NCI-H2196 (cell line): ENCODE measurements at regions not wholly inside any gene's neighbourhood (a gene's known extent, or its start where the extent isn't known, plus 50 kb on each side); places are given as distances from the start of the nearest gene placed in this dataset.

Experiments used
- DNase-seq: peaks from one replicate; lab custom pipeline; 2025; ENCODE audit not compliant: unreplicated experiment; lab: John Stamatoyannopoulos, UW

DNA sequence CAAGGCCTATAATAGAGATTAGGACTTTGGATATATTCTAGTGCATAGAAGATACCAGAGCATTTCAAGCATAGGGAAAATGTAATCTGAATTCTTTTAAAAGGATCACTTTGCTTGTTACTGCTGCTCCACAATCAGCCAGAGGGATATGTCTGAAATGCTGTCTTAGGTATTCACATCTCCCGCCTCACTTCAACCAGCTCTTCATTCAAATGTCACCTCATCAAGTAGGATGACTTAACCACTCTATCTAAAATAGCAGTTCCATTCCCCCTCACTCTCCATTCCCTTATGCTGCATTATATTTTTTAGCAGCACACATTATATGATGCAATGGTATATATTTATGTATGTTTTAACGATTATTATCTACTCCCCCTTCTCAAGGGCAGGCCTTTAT lies 500.3 kb upstream of the GRIA1 start:
- no peak for DNase-seq

DNA sequence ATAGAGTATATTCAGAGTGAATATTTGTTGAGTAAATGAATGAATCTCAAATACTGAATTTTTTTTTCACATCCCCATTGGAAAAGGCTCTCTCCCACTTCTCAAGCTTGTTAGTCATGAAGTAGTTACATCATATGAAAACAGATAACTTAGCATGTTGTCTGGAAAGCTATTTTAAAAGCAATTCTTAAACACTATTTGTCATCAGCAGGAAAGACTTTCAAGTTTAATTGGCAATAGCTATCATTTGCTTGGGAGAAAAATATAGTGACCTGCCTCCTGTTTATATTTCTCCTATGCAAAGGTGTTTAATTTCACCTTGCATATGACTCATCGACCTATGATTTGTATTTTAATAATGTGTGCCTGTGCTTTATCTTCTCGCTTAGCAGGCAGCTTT lies 499.8 kb upstream of the GRIA1 start:
- DNase-seq: no peak

DNA sequence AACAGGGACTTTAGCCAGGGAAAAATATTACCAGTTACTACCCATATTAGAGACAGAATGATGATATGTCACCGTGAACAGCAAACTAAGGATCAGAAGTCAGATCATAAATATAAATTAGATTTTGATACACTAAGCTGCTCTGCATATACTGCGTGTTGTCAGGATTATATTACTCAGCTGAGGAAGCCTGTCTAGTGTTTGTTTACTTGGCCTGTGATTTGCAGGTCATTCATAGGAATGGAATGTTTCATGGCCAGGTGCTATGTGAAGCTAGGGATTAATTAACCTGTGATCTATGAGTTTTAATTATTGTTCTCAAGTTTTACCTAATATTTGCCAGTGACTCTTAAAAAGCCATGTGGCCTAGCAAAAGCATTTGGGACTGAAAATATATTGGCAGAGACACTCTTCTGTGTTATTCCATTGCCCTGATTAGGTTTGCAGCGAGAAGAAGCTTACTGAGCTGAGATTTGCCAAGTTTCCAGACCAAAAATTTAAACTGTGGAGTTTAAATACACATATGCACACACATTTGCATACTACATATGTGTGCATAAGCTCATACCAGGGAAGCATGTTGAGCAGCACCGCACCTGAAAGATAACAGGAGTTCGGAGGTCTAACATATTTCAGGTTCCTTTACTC lies 496.3 kb upstream of the GRIA1 start:
- DNase-seq: peak; percentile 34

DNA sequence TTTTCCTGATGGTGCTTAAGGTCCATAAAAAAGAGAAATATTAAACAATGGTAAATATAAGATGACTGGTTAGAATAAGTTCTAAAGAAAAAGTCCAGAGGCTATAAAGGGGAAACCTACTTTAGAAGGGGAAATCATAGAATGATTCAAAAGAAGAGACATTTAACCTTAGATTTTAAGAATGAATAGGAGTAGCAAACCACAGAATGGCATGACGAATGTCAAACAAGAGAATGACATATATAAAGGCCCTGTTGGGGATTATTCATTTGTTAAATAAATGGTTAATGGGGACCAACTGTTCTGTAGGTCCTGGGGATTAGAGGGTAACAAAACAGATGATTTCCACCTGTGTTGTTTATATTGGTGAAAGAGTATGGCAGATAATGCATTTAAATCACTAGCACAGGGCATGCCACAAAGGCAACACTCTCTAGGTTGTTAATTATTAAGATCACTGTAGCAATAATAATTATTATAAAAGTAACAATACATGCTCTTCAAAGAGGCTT lies 495.2 kb upstream of the GRIA1 start:
- no peak for DNase-seq

DNA sequence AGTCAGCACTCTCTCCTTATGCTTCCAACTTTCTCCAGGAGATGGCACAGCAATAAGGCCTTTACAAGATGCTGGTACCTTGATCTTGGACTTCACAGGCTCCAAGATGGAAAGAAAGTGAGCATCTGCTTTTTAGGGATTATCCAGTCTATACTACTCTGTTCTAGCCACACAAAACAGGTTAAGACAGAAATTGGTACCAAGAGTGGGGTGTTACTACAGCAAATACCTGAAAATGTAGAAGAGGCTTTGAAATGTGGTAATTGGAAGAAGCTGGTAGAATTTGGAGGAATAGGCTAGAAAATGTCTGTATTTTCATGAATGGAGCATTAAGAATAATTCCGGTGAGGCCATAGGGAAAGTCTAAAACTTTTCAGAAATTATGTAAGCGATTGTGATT lies 484.8 kb upstream of the GRIA1 start:
- DNase-seq: no peak

DNA sequence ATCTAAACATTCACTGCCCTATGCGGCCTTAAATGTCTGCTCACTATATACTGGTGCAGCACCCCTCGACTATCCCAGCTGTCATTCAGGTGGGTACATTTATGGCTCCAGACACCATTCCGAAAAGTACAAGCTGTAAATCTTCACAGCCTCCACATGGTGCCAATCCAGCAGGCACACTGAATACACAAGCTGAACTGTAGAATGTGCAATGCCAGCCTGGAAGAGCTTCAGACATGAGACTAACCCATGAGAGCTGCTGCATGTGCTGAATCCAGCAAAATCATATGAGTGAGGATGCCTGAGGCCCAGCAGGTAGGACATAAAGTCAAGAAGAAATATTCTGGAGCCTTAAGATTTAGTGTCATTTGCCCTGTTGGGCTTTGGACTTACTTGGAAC lies 483.8 kb upstream of the GRIA1 start:
- DNase-seq: no peak

DNA sequence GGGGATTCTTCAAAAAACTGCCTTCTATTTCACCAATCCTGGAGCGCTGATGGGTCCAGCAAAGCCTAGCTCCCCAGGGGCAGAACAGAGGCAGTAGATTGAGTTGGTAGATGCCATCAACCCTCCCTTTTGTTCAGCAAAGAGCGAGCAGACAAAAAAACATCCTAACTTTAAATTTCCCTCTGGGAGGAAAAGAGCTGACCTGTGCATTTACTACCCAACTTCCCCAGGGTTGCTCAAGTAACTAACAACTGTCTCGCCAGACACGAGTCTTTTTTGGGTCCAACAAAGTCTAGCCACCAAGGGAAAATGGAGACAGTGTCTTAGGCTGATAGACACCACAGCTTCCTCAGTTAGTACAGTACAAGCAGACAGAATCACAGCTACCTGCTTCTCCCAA lies 476.3 kb upstream of the GRIA1 start:
- DNase-seq: no peak

DNA sequence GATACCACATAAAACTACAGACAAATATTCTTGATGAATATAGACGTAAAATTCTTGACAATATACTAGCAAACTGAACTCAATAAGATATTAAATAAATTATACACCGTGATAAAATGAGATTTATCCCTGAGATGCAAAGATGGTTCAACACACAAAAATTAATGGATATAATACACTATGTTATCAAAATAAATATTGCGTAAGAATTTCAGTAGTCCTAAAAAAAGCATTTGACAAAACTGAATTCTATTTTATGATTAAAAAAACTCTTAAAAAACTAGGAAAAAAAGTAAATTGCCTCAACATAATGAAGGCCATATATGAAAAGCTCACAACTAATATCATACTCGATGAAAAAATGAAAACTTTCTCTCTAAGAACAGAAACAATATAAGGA lies 472.3 kb upstream of the GRIA1 start:
- no peak for DNase-seq

DNA sequence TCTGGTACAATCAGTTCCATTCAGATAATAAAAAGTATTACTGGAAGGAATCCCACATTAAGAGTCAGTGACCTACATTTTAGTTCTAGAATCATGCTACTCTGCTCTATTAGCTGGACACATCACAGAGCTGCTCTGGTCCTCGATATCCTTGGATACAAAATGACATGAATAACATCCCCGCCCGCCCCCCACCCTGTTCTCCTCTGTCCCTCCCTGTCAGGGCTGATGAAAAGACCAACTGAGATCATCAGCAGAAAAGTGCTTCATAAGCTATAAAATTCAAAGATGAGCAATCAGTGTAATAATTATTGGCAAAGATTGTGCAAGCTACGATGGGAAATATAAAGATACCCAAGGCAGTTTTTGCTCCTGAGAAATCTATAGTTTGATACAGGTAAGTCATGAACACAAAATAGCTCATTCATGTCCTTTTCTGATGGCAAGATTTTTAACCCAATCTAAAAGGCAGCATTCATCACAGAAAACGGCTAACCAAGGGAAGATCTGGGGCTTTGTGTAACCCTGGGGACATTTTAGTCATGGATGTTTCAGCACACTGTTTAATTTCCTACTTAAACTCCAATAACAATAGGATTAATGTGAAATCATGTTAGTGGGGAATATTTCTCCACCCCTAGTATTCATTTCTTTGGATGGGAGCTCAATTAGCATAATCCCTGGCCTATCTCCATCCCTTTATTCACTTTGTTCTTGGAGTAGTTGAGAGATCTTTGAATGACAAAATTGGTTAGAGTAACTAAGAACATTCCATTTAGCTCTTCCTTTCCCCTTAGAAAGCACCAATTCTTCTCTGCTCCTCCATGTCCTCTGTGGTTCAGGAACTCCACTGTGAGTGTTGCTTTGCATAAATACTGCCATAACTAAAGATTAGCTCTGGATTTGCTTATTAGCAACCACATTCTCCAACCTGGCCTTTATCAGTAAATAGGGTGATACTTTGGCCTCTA lies 459.4 kb upstream of the GRIA1 start:
- no peak for DNase-seq

DNA sequence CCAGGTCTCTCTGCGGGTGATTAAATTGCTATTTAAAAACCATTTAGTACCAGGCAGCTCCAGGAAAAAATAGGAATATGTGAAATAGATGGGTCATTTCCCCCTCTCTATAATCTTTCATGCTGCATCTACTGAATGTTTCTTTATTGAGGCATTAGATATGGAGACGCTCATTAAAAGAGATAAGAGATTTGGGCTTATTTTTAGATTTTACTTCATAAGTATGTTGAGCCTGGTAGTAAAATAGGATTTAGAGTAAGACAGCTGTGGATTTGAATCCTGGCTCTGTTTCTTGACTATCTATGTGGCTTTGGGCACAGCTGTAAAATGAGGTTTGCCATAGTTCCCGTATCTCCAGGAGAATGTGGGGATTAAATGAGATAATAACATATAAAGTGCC lies 451.0 kb upstream of the GRIA1 start:
- DNase-seq: no peak

DNA sequence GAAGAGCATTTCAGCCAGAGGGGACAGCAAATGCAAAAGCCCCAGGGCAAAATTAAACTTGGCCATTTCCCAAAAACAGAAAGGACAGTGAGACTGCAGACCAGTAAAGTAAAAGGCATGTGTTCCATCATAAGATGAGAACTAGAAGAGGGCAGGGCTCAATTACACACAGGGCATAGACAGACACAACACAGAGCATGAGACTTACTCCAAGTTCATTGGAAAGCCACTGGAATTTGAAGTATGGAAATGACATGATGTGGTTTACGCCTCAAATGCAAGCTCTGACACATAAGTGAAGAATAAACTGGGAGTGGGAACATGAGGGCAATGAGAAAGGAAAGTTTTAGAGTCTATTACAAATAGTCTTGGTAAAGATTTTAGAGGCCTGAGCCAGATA lies 446.6 kb upstream of the GRIA1 start:
- DNase-seq: no peak

DNA sequence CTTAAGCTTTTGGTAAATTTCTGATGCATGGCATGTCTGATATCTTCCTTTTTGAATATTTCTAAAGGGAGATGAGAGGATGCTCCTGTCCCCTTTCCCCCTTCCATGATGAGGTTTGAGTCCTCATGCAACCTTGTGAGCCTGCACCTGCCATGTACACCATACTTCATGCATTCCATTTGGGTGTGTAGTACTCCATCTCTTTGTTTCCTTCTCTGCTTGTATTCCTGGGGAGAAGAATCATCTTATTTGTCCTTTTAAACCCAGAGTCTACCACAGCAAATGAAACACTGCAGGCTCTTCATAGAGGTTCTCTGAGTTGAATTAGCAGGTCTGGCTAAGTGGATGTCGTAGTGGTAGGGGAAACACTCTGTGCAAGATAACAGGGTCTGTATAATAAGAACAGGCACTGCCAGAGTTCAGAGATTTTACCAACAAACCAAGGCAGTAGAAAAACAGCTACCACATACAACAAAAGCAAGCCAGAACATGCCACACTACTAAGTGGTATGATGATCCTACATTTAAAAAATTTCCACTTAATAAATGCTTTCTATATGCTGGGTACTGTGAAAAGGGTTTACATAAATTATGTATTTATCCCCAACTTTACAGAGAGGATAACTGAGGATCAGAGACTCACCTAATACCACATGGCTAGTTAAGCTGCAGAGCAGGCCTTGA lies 439.8 kb upstream of the GRIA1 start:
- no peak for DNase-seq

DNA sequence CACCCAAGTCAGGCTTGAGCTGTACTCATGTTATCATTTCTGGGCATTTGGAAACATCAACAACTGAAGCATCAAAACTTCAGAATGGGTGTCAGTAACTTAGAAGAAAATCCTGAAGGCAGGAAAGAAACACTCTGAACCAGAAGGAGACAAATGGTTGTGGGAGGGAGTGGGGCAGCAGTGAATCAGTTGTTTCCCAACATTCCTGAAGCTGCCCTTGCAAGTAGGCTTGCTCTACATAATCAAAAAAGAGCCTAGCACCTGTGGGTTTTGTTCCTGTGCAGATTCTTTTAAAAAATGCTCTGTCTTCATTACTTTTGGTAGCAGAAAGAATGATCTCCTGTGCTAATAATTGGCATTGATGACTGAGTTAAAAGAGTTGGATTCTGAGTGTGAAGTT lies 424.2 kb upstream of the GRIA1 start:
- no peak for DNase-seq

DNA sequence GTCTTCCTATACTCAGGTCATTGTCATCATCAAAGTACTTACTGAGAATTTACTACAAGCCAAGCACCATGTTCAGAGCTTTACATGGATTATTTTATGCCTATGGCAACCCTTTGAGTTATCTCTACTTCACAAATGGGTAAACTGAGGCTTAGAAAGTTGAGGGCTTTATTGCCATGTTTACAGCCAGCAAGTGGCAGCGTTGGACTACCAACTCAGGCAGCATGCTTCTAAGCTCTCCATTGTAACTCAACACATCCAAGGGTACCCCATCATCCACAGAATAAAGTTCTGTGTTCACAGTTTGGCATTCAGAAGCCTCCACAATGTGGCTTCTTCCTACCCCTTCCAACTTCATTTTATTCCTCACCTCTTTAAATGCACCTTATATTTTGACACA lies 422.6 kb upstream of the GRIA1 start:
- DNase-seq: no peak

DNA sequence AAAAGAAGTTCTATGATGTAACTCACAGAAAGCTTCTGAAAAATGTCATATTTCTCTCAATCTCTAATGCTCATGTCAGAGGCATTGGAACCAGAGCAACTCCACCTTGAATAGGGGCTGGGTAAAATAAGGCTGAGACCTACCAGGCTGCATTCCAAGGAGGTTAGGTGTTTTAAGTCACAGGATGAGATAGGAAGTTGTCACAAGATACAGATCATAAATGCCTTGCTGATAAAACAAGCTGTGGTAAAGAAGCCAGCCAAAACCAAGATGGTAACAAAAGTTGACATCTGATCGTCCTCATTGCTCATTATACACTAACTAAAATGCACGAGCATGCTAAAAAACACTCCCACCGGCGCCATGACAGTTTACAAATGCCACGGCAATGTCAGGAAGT lies 411.1 kb upstream of the GRIA1 start:
- no peak for DNase-seq

DNA sequence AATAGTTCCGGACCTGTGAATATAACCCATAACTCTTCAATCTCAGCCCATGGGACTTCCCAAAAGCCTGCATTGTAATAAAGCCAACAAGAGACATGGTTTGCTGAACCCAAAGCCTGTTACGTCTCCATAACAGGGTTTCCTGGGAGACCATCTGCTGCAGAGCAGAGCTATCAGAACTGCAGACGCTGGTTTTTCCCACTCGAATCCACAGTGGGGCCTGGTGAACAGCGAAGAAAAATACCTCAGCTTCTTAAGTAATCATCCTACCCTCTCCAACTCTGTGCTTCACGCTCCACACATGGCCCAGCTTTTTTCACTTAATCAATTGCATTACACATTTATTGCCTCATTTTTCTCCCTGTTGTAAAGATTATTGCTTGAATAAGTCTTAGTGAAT lies 409.5 kb upstream of the GRIA1 start:
- no peak for DNase-seq

DNA sequence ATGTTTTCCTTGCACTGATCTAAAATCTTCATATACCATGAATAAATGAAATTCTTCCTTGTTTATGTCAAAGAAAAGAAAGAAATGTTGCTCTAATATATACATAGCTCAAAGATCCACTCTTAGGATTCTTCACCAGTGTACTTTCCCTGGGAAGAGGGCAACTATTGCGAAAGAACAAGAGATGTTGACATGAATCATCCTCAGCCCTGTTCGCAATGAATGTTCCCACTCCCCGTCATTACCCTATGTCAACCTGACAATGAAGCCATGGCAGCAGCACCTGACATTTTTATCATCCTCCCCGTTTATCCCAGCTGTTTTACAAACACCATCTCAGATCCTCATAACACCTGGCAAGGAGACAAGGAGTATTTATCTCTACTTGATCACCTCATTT lies 409.1 kb upstream of the GRIA1 start:
- no peak for DNase-seq

DNA sequence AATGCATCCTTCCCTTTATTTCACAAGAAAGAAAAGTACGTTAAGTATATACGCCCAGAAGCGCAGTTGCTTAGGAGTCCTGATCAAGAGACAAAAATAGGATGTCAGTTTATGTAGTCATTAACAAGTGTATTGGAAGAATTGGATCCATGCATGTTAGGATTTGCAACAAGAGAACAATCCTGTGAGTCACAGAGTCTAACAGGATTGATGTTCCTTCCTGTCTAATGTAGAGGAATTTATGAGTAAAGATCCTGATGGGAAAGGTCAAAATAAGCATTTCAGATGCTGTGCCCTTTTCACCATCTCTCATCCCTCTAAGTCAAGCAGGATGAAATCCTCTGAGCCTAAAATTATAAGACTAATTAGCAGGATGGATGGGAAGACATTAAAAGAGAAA lies 406.0 kb upstream of the GRIA1 start:
- no peak for DNase-seq

DNA sequence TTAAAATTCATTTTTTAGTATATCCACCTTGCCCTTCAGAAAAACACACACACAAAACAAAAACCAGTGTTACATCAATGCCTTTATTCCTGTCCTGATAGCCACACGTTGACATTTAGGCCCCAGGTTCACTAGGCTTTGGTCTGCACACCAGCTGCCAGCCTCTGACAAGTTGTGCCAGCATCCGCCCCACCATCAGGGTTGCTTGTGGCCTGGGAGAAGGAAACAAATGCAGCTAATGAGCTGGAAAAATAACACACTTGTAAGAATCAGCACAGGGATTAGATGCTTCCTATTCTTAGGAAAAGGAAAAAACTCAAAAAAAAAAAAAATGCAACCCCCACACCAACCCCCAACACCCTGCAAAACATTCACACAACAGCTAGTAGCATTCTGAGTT lies 404.0 kb upstream of the GRIA1 start:
- DNase-seq: no peak

DNA sequence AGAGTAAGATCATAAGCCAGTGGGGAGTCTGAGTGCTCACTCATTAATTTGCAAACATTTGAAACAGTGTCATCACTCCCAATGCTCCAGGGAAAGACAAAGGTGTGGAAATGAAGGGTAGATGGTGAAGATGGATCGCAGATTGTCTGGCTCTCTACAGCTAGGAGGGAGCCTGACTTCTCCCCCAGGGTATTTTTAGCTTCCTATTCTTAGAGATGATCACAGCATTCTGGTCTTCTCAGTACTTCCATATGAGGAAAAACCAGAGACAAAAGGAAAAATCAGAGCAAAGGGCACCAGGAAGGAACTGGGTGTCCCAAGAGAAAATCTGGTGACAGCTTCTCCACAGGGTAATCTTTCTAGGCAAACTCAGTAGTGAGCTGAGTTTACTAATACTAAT lies 401.9 kb upstream of the GRIA1 start:
- DNase-seq: no peak

DNA sequence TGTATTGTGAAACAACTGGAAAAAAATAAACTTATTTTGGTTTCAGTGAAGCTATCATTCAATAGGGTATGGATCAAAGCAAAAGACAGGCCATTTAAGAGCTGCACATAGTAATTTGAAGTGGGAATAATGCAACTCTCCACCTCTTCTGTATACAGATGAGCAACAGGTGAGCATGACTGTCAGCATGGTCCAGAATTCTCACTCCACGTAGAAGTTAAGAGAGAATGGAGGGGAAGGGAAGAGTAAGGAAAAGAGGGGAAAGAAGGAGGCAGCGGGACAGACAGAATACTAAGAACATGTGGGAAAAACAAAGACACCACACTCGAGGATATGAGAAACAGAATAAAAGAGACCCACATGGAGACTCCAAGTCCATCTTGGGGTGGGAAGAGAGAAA lies 396.1 kb upstream of the GRIA1 start:
- no peak for DNase-seq

DNA sequence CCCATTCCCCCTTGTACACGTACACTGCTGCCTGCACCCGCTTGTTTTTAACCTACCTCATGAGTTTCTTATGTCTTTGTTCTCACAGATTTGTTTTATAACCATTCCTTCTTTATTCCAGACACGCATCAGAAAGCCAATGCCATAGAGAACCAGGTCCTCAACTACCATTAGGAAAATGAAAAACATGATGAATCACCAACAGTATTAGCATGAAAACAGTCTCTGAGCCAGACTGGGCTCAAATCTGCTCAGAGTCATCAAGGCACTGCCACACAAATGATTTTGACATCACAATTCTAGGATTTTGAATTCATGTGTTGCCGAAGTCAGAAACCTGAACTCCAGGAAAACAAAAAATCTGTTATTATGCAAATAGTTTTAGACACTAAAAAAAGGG lies 394.1 kb upstream of the GRIA1 start:
- DNase-seq: no peak
